ENCODE measurements at regions not wholly inside any gene's neighbourhood (a gene's known extent, or its start where the extent isn't known, plus 50 kb on each side); places are given as distances from the start of the nearest gene placed in this dataset.

DNA sequence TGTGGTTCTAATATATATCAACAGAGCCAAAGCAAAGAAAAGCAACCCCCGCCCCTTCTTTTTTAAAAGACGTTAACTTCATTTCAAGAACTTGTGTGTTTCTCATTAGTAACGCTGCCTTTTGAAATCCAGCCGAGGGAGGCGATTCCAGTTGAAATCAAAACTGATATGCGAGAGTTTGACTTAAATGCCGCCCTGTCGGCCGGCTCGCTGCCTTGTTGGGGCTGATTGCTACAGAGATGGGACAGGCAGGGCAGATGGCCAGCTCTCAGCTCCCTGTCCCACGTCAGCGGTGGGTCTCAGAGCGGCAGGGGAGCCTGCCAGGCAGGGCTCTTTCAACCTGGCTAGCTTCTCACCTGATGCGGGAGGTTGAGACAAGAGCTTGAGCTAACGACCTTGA is 51.9 kb upstream of the ALX4 start:
- DNase-seq (ENCODE audit: low read depth) = no peak
- Histone ChIP-seq H3K4me3 (ENCODE audit: low read depth, low read length) (no peak overlapping the region), H3K27me3 (ENCODE audit: control insufficient read depth, insufficient read depth, low read length) (peaks cover 33% of the 10 kb centered on the region), H3K36me3 (ENCODE audit: control insufficient read depth, insufficient read depth, low read length) (no peaks in the 10 kb centered on the region)
- TF ChIP-seq, protein P1, sequence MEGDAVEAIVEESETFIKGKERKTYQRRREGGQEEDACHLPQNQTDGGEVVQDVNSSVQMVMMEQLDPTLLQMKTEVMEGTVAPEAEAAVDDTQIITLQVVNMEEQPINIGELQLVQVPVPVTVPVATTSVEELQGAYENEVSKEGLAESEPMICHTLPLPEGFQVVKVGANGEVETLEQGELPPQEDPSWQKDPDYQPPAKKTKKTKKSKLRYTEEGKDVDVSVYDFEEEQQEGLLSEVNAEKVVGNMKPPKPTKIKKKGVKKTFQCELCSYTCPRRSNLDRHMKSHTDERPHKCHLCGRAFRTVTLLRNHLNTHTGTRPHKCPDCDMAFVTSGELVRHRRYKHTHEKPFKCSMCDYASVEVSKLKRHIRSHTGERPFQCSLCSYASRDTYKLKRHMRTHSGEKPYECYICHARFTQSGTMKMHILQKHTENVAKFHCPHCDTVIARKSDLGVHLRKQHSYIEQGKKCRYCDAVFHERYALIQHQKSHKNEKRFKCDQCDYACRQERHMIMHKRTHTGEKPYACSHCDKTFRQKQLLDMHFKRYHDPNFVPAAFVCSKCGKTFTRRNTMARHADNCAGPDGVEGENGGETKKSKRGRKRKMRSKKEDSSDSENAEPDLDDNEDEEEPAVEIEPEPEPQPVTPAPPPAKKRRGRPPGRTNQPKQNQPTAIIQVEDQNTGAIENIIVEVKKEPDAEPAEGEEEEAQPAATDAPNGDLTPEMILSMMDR (IDR thresholded peaks at IDR 0.05; ENCODE audit: insufficient read depth, low read depth, low read length) = no peak
- ChIA-PET CTCF (interaction anchor here (1.0 kb wide), 1 partner anchor 229 kb away, joined by 3 read pairs; no protein-coding TSS in a partner anchor), POLR2A (no interaction called here)

DNA sequence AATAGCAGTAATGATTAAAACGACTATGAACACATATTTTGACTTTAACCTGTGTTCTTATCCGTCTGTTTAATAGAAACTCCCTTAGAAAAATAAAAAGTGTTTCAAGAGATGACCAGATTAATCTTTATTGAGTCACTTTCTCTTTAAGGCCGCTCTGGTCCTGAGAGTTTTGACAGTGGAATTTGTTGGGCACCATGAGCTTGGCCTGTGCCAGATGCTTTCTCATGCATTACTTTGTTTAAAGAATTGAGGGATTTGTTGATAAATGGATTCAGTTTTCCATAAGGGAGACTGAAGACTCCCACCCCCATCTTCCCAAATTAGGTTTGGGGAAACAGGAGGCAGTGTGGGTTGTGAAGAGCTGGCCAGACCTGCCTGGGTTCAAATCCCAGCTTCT is 53.2 kb upstream of the ALX4 start:
- ChIA-PET POLR2A (no interaction called here), CTCF (interaction anchor here (0.8 kb wide), 1 partner anchor 11 kb away, joined by 4 read pairs; no protein-coding TSS in a partner anchor)
- no peak for DNase-seq (ENCODE audit: low read depth)
- TF ChIP-seq, protein P1 (IDR thresholded peaks at IDR 0.05; ENCODE audit: insufficient read depth, low read depth, low read length) = no peak
- Histone ChIP-seq H3K27me3 (ENCODE audit: control insufficient read depth, insufficient read depth, low read length) (peaks cover 31% of the 10 kb centered on the region), H3K36me3 (ENCODE audit: control insufficient read depth, insufficient read depth, low read length) (no peaks in the 10 kb centered on the region), H3K4me3 (ENCODE audit: low read depth, low read length) (no peak overlapping the region)

DNA sequence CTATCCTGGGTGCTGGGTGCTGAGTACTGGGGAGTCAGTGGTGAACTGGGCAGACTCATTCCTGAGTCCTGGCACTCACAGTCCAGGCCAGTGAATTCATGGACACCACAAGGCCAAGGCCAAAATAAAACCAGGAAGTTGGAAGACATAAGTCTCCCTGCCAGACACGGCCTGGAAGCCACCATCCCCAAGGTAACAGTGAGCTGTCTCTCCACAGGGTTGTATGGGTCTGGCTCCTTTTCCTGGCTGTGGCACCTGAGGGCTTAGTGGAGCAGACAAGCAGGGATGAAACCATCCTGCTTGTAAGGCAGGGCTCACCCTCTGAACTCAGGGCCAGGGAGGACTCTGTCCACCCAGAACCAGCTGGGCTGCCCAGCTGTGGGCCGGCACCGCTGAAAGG is 54.7 kb upstream of the ALX4 start:
- TF ChIP-seq, protein P1 (IDR thresholded peaks at IDR 0.05; ENCODE audit: insufficient read depth, low read depth, low read length) = no peak
- no peak overlapping the region for H3K4me3 ChIP-seq (ENCODE audit: low read depth, low read length)
- ChIA-PET CTCF (interaction anchor here (1.3 kb wide), 1 partner anchor 79 kb away, joined by 3 read pairs; no protein-coding TSS in a partner anchor), POLR2A (no interaction called here)
- H3K36me3 ChIP-seq (ENCODE audit: control insufficient read depth, insufficient read depth, low read length) = no peaks in the 10 kb centered on the region
- no peak for DNase-seq (ENCODE audit: low read depth)
- peaks cover 31% of the 10 kb centered on the region for H3K27me3 ChIP-seq (ENCODE audit: control insufficient read depth, insufficient read depth, low read length)

DNA sequence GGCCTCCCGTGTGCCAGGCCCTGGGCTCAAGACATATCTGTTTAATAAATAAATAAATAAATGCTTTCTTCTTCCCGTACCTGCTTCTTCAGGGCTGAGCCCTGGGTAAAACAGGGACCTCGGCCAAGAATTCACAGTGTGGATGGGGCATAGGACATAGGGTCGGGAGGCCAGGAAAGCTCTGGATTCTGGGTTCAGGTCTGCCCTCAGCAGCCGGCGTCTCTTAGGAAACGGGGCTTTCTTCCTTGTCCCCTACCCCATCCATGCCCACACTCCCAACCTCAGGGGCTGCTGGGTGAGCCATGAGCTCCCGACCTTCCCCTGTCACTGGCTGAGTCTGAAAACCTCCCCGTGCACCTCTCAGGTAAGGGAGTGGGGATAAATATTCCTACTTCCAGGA is 55.7 kb upstream of the ALX4 start:
- ChIA-PET CTCF (interaction anchor here (0.7 kb wide), 1 partner anchor 13 kb away, joined by 3 read pairs; no protein-coding TSS in a partner anchor), POLR2A (no interaction called here)
- peaks cover 24% of the 10 kb centered on the region for H3K27me3 ChIP-seq (ENCODE audit: control insufficient read depth, insufficient read depth, low read length)
- TF ChIP-seq, protein P1 (IDR thresholded peaks at IDR 0.05; ENCODE audit: insufficient read depth, low read depth, low read length) = no peak
- no peaks in the 10 kb centered on the region for H3K36me3 ChIP-seq (ENCODE audit: control insufficient read depth, insufficient read depth, low read length)
- DNase-seq (ENCODE audit: low read depth) = no peak
- no peak overlapping the region for H3K4me3 ChIP-seq (ENCODE audit: low read depth, low read length)

DNA sequence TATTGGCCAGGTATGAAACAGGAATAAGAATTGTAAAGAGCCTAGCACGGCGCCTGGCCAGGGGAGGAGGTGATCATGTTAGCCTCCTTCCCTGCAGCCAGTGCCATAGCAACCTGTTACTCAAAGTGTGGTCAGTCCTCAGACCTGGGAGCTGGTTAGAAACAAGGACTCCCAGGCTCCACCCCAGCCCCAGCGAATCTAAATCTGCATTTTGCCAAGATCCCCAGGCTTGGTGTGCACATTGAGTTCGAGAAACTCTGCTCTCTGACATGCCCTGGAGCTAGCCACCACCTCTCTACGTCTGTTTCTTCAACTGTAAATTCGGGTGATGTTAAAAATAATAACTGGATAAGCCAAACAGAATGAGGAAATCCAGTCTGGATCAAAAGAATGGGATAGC is 56.1 kb upstream of the ALX4 start:
- POLR2A ChIA-PET = no interaction called here
- no peak overlapping the region for H3K4me3 ChIP-seq (ENCODE audit: low read depth, low read length)
- CTCF ChIA-PET = interaction anchor here (0.7 kb wide), 1 partner anchor 12 kb away, joined by 3 read pairs; no protein-coding TSS in a partner anchor
- TF ChIP-seq, protein P1 (IDR thresholded peaks at IDR 0.05; ENCODE audit: insufficient read depth, low read depth, low read length) = no peak
- H3K36me3 ChIP-seq (ENCODE audit: control insufficient read depth, insufficient read depth, low read length) = no peaks in the 10 kb centered on the region
- no peak for DNase-seq (ENCODE audit: low read depth)
- H3K27me3 ChIP-seq (ENCODE audit: control insufficient read depth, insufficient read depth, low read length) = peaks cover 20% of the 10 kb centered on the region
